H1 (cell line): ENCODE measurements at regions not wholly inside any gene's neighbourhood (a gene's known extent, or its start where the extent isn't known, plus 50 kb on each side); places are given as distances from the start of the nearest gene placed in this dataset.

ENCODE experiments used
- CHD7 ChIP-seq: fragments of 300-600 bp; sonication (generic); IDR thresholded peaks from 2 replicates; pipeline ENCODE4 v1.7.1; 2012; ENCODE audit warnings: low read length, moderate library complexity, mild to moderate bottlenecking, inconsistent platforms; ENCODE audit not compliant: insufficient replicate concordance
- CREB1 ChIP-seq: IDR thresholded peaks from 2 replicates; pipeline ENCODE4 v1.6.1; 2012; ENCODE audit warnings: inconsistent platforms
- EGR1 ChIP-seq: IDR thresholded peaks from 2 replicates; pipeline ENCODE4 v1.6.1; 2011; ENCODE audit warnings: low read depth, low read length, borderline replicate concordance
- EP300 ChIP-seq, 2 experiments: IDR thresholded peaks; 1 replicate in 1 of 2; 2 replicates in 1 of 2; pipeline ENCODE4 v1.6.1; 2011 to 2012; ENCODE audit warnings: low read depth in 2 of 2, low read length in 2 of 2, mild to moderate bottlenecking in 2 of 2, borderline replicate concordance in 1 of 2, inconsistent platforms in 1 of 2, moderate library complexity in 1 of 2
- EZH2 ChIP-seq: fragments of 200-600 bp; sonication (generic); IDR thresholded peaks from 2 replicates; pipeline ENCODE4 v1.7.1; 2012; ENCODE audit warnings: low read depth, mild to moderate bottlenecking, moderate library complexity, low read length, inconsistent platforms; ENCODE audit not compliant: severe bottlenecking
- HDAC2 ChIP-seq, 2 experiments: fragments of 300-600 bp in 1 of 2; sonication (generic) in 1 of 2; IDR thresholded peaks; 2 replicates each; pipeline ENCODE4 v1.6.1; 2011 to 2012; ENCODE audit warnings: low read depth in 2 of 2, low read length in 2 of 2, mild to moderate bottlenecking in 2 of 2, moderate library complexity in 2 of 2, borderline replicate concordance in 1 of 2, inconsistent platforms in 1 of 2
- JUN ChIP-seq: IDR thresholded peaks from 2 replicates; pipeline ENCODE4 v1.6.1; 2011; ENCODE audit warnings: low read depth, mild to moderate bottlenecking, improper control_type of control experiment, low read length
- JUND ChIP-seq: IDR thresholded peaks from 2 replicates; pipeline ENCODE4 v1.6.1; 2011; ENCODE audit warnings: mild to moderate bottlenecking, improper control_type of control experiment, low read length
- POLR2A ChIP-seq, 2 experiments: IDR thresholded peaks; 1 replicate in 1 of 2; 2 replicates in 1 of 2; pipeline ENCODE4 v1.6.1; 2011; ENCODE audit warnings: low read depth in 2 of 2, low read length in 2 of 2, mild to moderate bottlenecking in 2 of 2; ENCODE audit errors: control extremely low read depth in 1 of 2
- SIN3A ChIP-seq, 2 experiments: IDR thresholded peaks in 1 of 2; conservative IDR thresholded peaks in 1 of 2; 2 replicates each; pipeline ENCODE4 v1.6.1; 2011 to 2012; ENCODE audit warnings: low read length in 2 of 2, improper control_type of control experiment in 1 of 2, low read depth in 1 of 2, mild to moderate bottlenecking in 1 of 2
- YY1 ChIP-seq: IDR thresholded peaks from 2 replicates; pipeline ENCODE4 v1.6.1; 2011; ENCODE audit warnings: low read depth, mild to moderate bottlenecking, low read length
- TF ChIP-seq, protein P1 (sequence below), 3 experiments: IDR thresholded peaks; 1 replicate in 2 of 3; 2 replicates in 1 of 3; pipeline versions ENCODE4 v1.5.1 to v1.6.1; 2011; ENCODE audit warnings: low read length in 3 of 3, mild to moderate bottlenecking in 3 of 3, inconsistent platforms in 2 of 3, low read depth in 1 of 3, moderate library complexity in 1 of 3; ENCODE audit not compliant: insufficient read depth in 1 of 3; ENCODE audit errors: control extremely low read depth in 1 of 3

GRCh38 chr10:44619975-44620374 lies 235.1 kb upstream of the CXCL12 start:
- TF ChIP-seq, protein P1, sequence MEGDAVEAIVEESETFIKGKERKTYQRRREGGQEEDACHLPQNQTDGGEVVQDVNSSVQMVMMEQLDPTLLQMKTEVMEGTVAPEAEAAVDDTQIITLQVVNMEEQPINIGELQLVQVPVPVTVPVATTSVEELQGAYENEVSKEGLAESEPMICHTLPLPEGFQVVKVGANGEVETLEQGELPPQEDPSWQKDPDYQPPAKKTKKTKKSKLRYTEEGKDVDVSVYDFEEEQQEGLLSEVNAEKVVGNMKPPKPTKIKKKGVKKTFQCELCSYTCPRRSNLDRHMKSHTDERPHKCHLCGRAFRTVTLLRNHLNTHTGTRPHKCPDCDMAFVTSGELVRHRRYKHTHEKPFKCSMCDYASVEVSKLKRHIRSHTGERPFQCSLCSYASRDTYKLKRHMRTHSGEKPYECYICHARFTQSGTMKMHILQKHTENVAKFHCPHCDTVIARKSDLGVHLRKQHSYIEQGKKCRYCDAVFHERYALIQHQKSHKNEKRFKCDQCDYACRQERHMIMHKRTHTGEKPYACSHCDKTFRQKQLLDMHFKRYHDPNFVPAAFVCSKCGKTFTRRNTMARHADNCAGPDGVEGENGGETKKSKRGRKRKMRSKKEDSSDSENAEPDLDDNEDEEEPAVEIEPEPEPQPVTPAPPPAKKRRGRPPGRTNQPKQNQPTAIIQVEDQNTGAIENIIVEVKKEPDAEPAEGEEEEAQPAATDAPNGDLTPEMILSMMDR (IDR thresholded peaks at IDR 0.05; ENCODE audit: control extremely low read depth in 1 of 3, insufficient read depth in 1 of 3, low read depth in 1 of 3, low read length in 3 of 3) = no peak
- TF ChIP-seq CHD7 (no peak), EZH2 (no peak), YY1 (no peak), POLR2A (IDR thresholded peaks at IDR 0.05; ENCODE audit: control extremely low read depth in 1 of 2, low read depth in 2 of 2, low read length in 2 of 2) (no peak), EP300 (IDR thresholded peaks at IDR 0.05; ENCODE audit: borderline replicate concordance in 1 of 2, low read depth in 2 of 2, low read length in 2 of 2) (no peak), EGR1 (no peak), JUND (no peak), CREB1 (no peak), HDAC2 (IDR thresholded peaks at IDR 0.05; ENCODE audit: borderline replicate concordance in 1 of 2, low read depth in 2 of 2, low read length in 2 of 2) (no peak), SIN3A (conservative IDR thresholded peaks at IDR 0.05 in 1 of 2, IDR thresholded peaks at IDR 0.05 in 1 of 2; ENCODE audit: low read depth in 1 of 2, low read length in 2 of 2) (no peak), JUN (no peak)
